ENCODE measurements at regions not wholly inside any gene's neighbourhood (a gene's known extent, or its start where the extent isn't known, plus 50 kb on each side); places are given as distances from the start of the nearest gene placed in this dataset.

GRCh38 chr16:11470676-11471415, 115.9 kb downstream of the LITAF start:
- no peak for TF ChIP-seq EZH2 (IDR thresholded peaks at IDR 0.05)
- TF ChIP-seq CTCF (IDR thresholded peaks at IDR 0.05), result no peak
